Stomach (tissue), 8 donors: ENCODE measurements at regions not wholly inside any gene's neighbourhood (a gene's known extent, or its start where the extent isn't known, plus 50 kb on each side); places are given as distances from the start of the nearest gene placed in this dataset.

Experiments used
- DNase-seq, 2 donors: peaks; one replicate each; pipeline versions ENCODE4 v3.0.0 to v3.0.0-alpha.2; 2013 to 2019
- H3K27ac ChIP-seq, 5 donors: fragments of 200-600 bp in 4 of 5; sonication (generic) in 4 of 5; one replicate each; pipeline ENCODE4 v1.5.1; 2013 to 2019; ENCODE audit warnings: mild to moderate bottlenecking in 1 of 5, moderate library complexity in 1 of 5
- H3K27me3 ChIP-seq, 3 donors: fragments of 200-600 bp; sonication (generic); one replicate each; pipeline ENCODE4 v1.5.1; 2017 to 2019; ENCODE audit warnings: mixed run types in 1 of 3
- H3K36me3 ChIP-seq, 4 donors: fragments of 200-600 bp; sonication (generic); 1 replicate in 3 of 4; 2 replicates in 1 of 4; pipeline ENCODE4 v1.5.1; 2016 to 2019
- H3K4me1 ChIP-seq, 4 donors: fragments of 200-600 bp; sonication (generic); one replicate each; pipeline ENCODE4 v1.5.1; 2016 to 2019
- H3K4me3 ChIP-seq, 4 donors: fragments of 200-600 bp; sonication (generic) in 3 of 4; one replicate each; pipeline ENCODE4 v1.5.1; 2016 to 2019; ENCODE audit warnings: mild to moderate bottlenecking in 1 of 4
- H3K9me3 ChIP-seq, 4 donors: fragments of 200-600 bp; sonication (generic); one replicate each; pipeline ENCODE4 v1.5.1; 2016 to 2019
- EP300 ChIP-seq: sonication (generic); formaldehyde crosslinking; IDR thresholded peaks from one replicate; pipeline ENCODE4 v1.6.1; 2017; ENCODE audit warnings: antibody characterized with exemption
- POLR2A ChIP-seq, 4 donors: fragments of 450-650 bp; IDR thresholded peaks; one replicate each; pipeline ENCODE4 v1.6.1; 2016; ENCODE audit warnings: antibody characterized with exemption in 4 of 4, control low read depth in 2 of 4, mild to moderate bottlenecking in 1 of 4, moderate library complexity in 1 of 4
- POLR2AphosphoS5 ChIP-seq, 3 donors: sonication (generic); formaldehyde crosslinking; IDR thresholded peaks; one replicate each; pipeline ENCODE4 v1.6.1; 2016; ENCODE audit warnings: antibody characterized with exemption in 3 of 3
- WGBS, 5 donors: extraction: QIAGEN DNeasy Blood & Tissue Kit in 3 of 5; methylation state at CpG; one replicate each; pipeline versions ENCODE4 v1.1.5 to v1.1.7; 2013 to 2018; 5-methylcytosine and 5-hydroxymethylcytosine counted together
- intact Hi-C: fragments of 100-400 bp; cut with DNase I; formaldehyde crosslinking; loops from one replicate; pipeline ENCODE4 v1.15.1; 2023; ENCODE audit warnings: low total_unique reads
- TF ChIP-seq, protein P1 (sequence below), 7 experiments: fragments of 450-650 bp in 4 of 7; fragments of 200-600 bp in 3 of 7; sonication (generic) in 3 of 7; IDR thresholded peaks; one replicate each; pipeline ENCODE4 v1.5.1; 2016 to 2019; ENCODE audit warnings: antibody characterized with exemption in 7 of 7, control low read depth in 2 of 7, mild to moderate bottlenecking in 1 of 7
- donor health status: healthy with polysubstance abuse.
- donor health status: Bipolar disorder and iron deficiency.
- donor health status: healthy.

DNA sequence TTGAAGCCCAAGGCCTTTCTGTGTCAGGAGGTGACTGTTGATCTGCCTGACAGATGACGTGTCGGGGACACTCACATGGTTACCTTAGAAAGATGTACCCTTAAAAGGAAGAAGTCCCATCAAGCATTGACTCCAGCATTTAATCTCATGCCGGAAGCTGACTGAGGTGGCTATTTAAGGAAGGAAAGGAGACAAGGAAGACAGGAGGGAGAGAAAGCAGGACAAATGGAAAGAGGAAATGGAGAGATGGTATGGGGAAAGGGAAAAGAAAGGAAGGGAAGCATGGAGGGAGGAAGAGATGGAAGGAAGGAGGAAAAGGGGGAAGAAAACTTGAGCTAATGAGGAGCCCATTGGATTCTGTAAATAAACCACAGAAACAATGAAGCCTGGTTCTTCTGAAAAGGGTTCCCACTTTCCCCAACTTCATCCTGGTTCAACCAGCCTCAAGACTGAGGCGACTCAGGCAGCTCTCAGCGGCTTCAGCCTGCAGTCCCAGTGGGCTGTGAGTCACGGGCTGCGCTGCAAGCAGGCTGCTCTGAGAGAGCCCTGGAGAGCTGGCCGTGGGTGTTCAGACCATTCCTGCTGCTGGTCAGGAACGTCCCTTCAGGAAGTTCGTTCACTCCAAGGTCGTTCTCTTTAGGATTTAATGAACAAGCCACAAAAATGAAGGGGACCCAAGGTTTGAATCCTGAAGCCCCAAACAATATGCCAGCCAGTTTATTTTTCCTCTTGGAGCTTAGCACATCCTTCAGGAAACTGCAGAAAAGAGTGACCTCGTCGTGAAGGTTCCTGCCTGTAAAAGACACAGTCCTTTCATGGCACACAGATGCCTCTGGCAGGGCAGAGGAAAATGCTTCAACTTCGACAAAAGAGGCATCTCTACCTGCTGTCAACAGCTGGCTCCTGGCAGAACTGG is 69.6 kb upstream of the THBS1 start:
- no peak for TF ChIP-seq EP300
- TF ChIP-seq, protein P1, sequence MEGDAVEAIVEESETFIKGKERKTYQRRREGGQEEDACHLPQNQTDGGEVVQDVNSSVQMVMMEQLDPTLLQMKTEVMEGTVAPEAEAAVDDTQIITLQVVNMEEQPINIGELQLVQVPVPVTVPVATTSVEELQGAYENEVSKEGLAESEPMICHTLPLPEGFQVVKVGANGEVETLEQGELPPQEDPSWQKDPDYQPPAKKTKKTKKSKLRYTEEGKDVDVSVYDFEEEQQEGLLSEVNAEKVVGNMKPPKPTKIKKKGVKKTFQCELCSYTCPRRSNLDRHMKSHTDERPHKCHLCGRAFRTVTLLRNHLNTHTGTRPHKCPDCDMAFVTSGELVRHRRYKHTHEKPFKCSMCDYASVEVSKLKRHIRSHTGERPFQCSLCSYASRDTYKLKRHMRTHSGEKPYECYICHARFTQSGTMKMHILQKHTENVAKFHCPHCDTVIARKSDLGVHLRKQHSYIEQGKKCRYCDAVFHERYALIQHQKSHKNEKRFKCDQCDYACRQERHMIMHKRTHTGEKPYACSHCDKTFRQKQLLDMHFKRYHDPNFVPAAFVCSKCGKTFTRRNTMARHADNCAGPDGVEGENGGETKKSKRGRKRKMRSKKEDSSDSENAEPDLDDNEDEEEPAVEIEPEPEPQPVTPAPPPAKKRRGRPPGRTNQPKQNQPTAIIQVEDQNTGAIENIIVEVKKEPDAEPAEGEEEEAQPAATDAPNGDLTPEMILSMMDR (IDR thresholded peaks at IDR 0.05), result no peak
- TF ChIP-seq POLR2A (IDR thresholded peaks at IDR 0.05), result no peak
- no peak for TF ChIP-seq POLR2AphosphoS5 (IDR thresholded peaks at IDR 0.05)
- intact Hi-C loops, result no loop called here
- Histone ChIP-seq H3K4me1 (peaks cover 0 to 9% (median 2%) of the 10 kb centered on the region in 4 donors), H3K4me3 (no peak overlapping the region), H3K9me3 (peaks cover 0 to 16% (median 0%) of the 10 kb centered on the region in 4 donors), H3K27ac (peak overlapping the region in 2 of 5 donors; percentile 27 to 39), H3K27me3 (no peaks in the 10 kb centered on the region), H3K36me3 (no peaks in the 10 kb centered on the region)
- WGBS, 5 donors, result 50 to 64% (median 63%) methylated on average over 14 of the region's 14 CpGs
- peak in 1 of 2 donors; percentile 61 for DNase-seq

GRCh38 chr15:39511916-39512260 is 69.0 kb upstream of the THBS1 start:
- TF ChIP-seq, protein P1 (IDR thresholded peaks at IDR 0.05), result no peak
- TF ChIP-seq POLR2AphosphoS5 (IDR thresholded peaks at IDR 0.05), result no peak
- TF ChIP-seq POLR2A (IDR thresholded peaks at IDR 0.05), result no peak
- no peak for TF ChIP-seq EP300
- Histone ChIP-seq H3K27me3 (no peaks in the 10 kb centered on the region), H3K27ac (peak overlapping the region in 1 of 5 donors; percentile 39), H3K9me3 (peaks cover 0 to 16% (median 0%) of the 10 kb centered on the region in 4 donors), H3K36me3 (no peaks in the 10 kb centered on the region), H3K4me1 (peaks cover 0 to 9% (median 2%) of the 10 kb centered on the region in 4 donors), H3K4me3 (no peak overlapping the region)
- intact Hi-C loops, result no loop called here
- peak in 1 of 2 donors; percentile 62 for DNase-seq
- WGBS, 5 donors, result 38 to 68% (median 58%) methylated on average over 4 of the region's 4 CpGs

- Histone ChIP-seq H3K9me3 (peaks cover 0 to 16% (median 0%) of the 10 kb centered on the region in 4 donors), H3K27ac (no peak overlapping the region), H3K36me3 (no peaks in the 10 kb centered on the region), H3K4me1 (peaks cover 0 to 9% (median 2%) of the 10 kb centered on the region in 4 donors), H3K4me3 (no peak overlapping the region), H3K27me3 (no peaks in the 10 kb centered on the region)
- intact Hi-C loops, result no loop called here
- no peak for DNase-seq
- no peak for TF ChIP-seq POLR2AphosphoS5 (IDR thresholded peaks at IDR 0.05)
These were observed 68.2 kb upstream of the THBS1 start for GRCh38 chr15:39512643-39513042.

GRCh38 chr15:39513936-39514335 is 66.9 kb upstream of the THBS1 start:
- intact Hi-C loops, result no loop called here
- Histone ChIP-seq H3K9me3 (peaks cover 0 to 16% (median 0%) of the 10 kb centered on the region in 4 donors), H3K36me3 (no peaks in the 10 kb centered on the region), H3K27ac (no peak overlapping the region), H3K27me3 (no peaks in the 10 kb centered on the region), H3K4me1 (peaks cover 0 to 9% (median 2%) of the 10 kb centered on the region in 4 donors), H3K4me3 (no peak overlapping the region)
- TF ChIP-seq POLR2AphosphoS5 (IDR thresholded peaks at IDR 0.05) (no peak), POLR2A (IDR thresholded peaks at IDR 0.05) (no peak), EP300 (no peak)
- TF ChIP-seq, protein P1 (IDR thresholded peaks at IDR 0.05), result no peak
- 72 to 92% (median 83%) methylated on average over 3 of the region's 3 CpGs for WGBS, 5 donors
- no peak for DNase-seq

GRCh38 chr15:39514933-39515332 is 65.9 kb upstream of the THBS1 start:
- no peak for DNase-seq
- no peak overlapping the region for H3K4me3 ChIP-seq
- intact Hi-C loops, result no loop called here

More at GRCh38 chr15:39514933-39515332, 65.9 kb upstream of the THBS1 start:
- Histone ChIP-seq H3K36me3 (no peaks in the 10 kb centered on the region), H3K9me3 (peaks cover 0 to 16% (median 0%) of the 10 kb centered on the region in 4 donors), H3K4me1 (peaks cover 0 to 9% (median 2%) of the 10 kb centered on the region in 4 donors), H3K27ac (no peak overlapping the region), H3K27me3 (no peaks in the 10 kb centered on the region)
- TF ChIP-seq, protein P1 (IDR thresholded peaks at IDR 0.05), result no peak
- TF ChIP-seq EP300 (no peak), POLR2AphosphoS5 (IDR thresholded peaks at IDR 0.05) (no peak), POLR2A (IDR thresholded peaks at IDR 0.05) (no peak)
- WGBS, 5 donors, result 91 to 98% (median 95%) methylated on average over 2 of the region's 2 CpGs
